Duodenal mucosa (tissue), 2 donors: ENCODE measurements at regions not wholly inside any gene's neighbourhood (a gene's known extent, or its start where the extent isn't known, plus 50 kb on each side); places are given as distances from the start of the nearest gene placed in this dataset.
"Not testable (repeated sequence)": the region's sequence is repeated elsewhere in the genome, so short reads cannot be mapped to it uniquely, and the experiment has no call there.

Experiments used
- H3K27ac ChIP-seq: one replicate; pipeline ENCODE4 v1.7.0; 2013; ENCODE audit warnings: low read depth, low read length
- H3K27me3 ChIP-seq, 2 donors: one replicate each; pipeline ENCODE4 v1.7.0; 2013; ENCODE audit warnings: low read length in 2 of 2, control low read depth in 1 of 2; ENCODE audit not compliant: insufficient read depth in 2 of 2, control insufficient read depth in 1 of 2
- H3K36me3 ChIP-seq, 2 donors: one replicate each; pipeline ENCODE4 v1.7.0; 2013; ENCODE audit warnings: low read length in 2 of 2, control low read depth in 1 of 2; ENCODE audit not compliant: insufficient read depth in 2 of 2, control insufficient read depth in 1 of 2
- H3K4me1 ChIP-seq, 2 donors: one replicate each; pipeline ENCODE4 v1.7.0; 2013; ENCODE audit warnings: low read length in 2 of 2, control low read depth in 1 of 2; ENCODE audit not compliant: insufficient read depth in 2 of 2, control insufficient read depth in 1 of 2
- H3K4me3 ChIP-seq, 2 donors: one replicate each; pipeline ENCODE4 v1.7.0; 2013; ENCODE audit warnings: low read length in 2 of 2, low read depth in 1 of 2
- H3K9ac ChIP-seq, 2 donors: one replicate each; pipeline ENCODE4 v1.7.0; 2013; ENCODE audit warnings: low read length in 2 of 2, low read depth in 1 of 2
- H3K9me3 ChIP-seq, 2 donors: one replicate each; pipeline ENCODE4 v1.7.0; 2013; ENCODE audit warnings: low read length in 2 of 2, control low read depth in 1 of 2; ENCODE audit not compliant: control insufficient read depth in 1 of 2

- Histone ChIP-seq H3K9me3 (no peaks in the 10 kb centered on the region), H3K27me3 (peaks cover 0 to 6% of the 10 kb centered on the region in 2 donors), H3K4me3 (no peak overlapping the region), H3K9ac (no peak overlapping the region), H3K27ac (no peak overlapping the region), H3K4me1 (no peaks in the 10 kb centered on the region), H3K36me3 (no peaks in the 10 kb centered on the region)
Measured at GRCh38 chr19:30112666-30113065, 170.6 kb downstream of the URI1 start.

GRCh38 chr19:30113186-30113585, 171.1 kb downstream of the URI1 start:
- H3K9ac ChIP-seq, result no peak overlapping the region
- H3K27me3 ChIP-seq, result peaks cover 0 to 6% of the 10 kb centered on the region in 2 donors
- no peaks in the 10 kb centered on the region for H3K9me3 ChIP-seq
- H3K4me1 ChIP-seq, result no peaks in the 10 kb centered on the region
- no peaks in the 10 kb centered on the region for H3K36me3 ChIP-seq
- no peak overlapping the region for H3K27ac ChIP-seq
- H3K4me3 ChIP-seq, result no peak overlapping the region

GRCh38 chr19:30114095-30114494, 172.1 kb downstream of the URI1 start:
- H3K36me3 ChIP-seq, H3K27ac ChIP-seq, H3K4me1 ChIP-seq, H3K4me3 ChIP-seq, H3K27me3 ChIP-seq, H3K9ac ChIP-seq, H3K9me3 ChIP-seq: not testable (repeated sequence)

- no peaks in the 10 kb centered on the region for H3K9me3 ChIP-seq
- no peaks in the 10 kb centered on the region for H3K4me1 ChIP-seq
- H3K4me3 ChIP-seq, result no peak overlapping the region
- no peaks in the 10 kb centered on the region for H3K36me3 ChIP-seq
- peaks cover 0 to 6% of the 10 kb centered on the region in 2 donors for H3K27me3 ChIP-seq
- H3K27ac ChIP-seq, result no peak overlapping the region
- no peak overlapping the region for H3K9ac ChIP-seq
Measured at GRCh38 chr19:30115947-30116346, 173.9 kb downstream of the URI1 start.

GRCh38 chr19:30116530-30116929, 174.5 kb downstream of the URI1 start:
- no peak overlapping the region for H3K4me3 ChIP-seq
- no peaks in the 10 kb centered on the region for H3K9me3 ChIP-seq
- no peaks in the 10 kb centered on the region for H3K4me1 ChIP-seq
- H3K27me3 ChIP-seq, result peaks cover 0 to 6% of the 10 kb centered on the region in 2 donors
- no peak overlapping the region for H3K27ac ChIP-seq
- no peak overlapping the region for H3K9ac ChIP-seq
- H3K36me3 ChIP-seq, result no peaks in the 10 kb centered on the region

- Histone ChIP-seq H3K27me3 (peaks cover 0 to 5% of the 10 kb centered on the region in 2 donors), H3K9ac (no peak overlapping the region), H3K36me3 (no peaks in the 10 kb centered on the region), H3K4me1 (no peaks in the 10 kb centered on the region), H3K4me3 (no peak overlapping the region), H3K27ac (no peak overlapping the region), H3K9me3 (no peaks in the 10 kb centered on the region)
Measured at GRCh38 chr19:30116984-30117555, 175.0 kb downstream of the URI1 start.

GRCh38 chr19:30117636-30118145, 175.7 kb downstream of the URI1 start:
- no peak overlapping the region for H3K27ac ChIP-seq
- no peaks in the 10 kb centered on the region for H3K9me3 ChIP-seq
- H3K36me3 ChIP-seq, result no peaks in the 10 kb centered on the region
- H3K27me3 ChIP-seq, result no peaks in the 10 kb centered on the region
- no peak overlapping the region for H3K9ac ChIP-seq
- H3K4me1 ChIP-seq, result no peaks in the 10 kb centered on the region
- H3K4me3 ChIP-seq, result no peak overlapping the region

- Histone ChIP-seq H3K4me3 (no peak overlapping the region), H3K27ac (no peak overlapping the region)
Measured at GRCh38 chr19:30118221-30118620, 176.2 kb downstream of the URI1 start.

GRCh38 chr19:30118760-30119159, 176.7 kb downstream of the URI1 start:
- Histone ChIP-seq H3K36me3 (no peaks in the 10 kb centered on the region), H3K4me1 (no peaks in the 10 kb centered on the region), H3K9ac (no peak overlapping the region), H3K4me3 (no peak overlapping the region), H3K27me3 (no peaks in the 10 kb centered on the region), H3K27ac (no peak overlapping the region), H3K9me3 (no peaks in the 10 kb centered on the region)

More at GRCh38 chr19:30118221-30118620, 176.2 kb downstream of the URI1 start:
- Histone ChIP-seq H3K9me3 (no peaks in the 10 kb centered on the region), H3K36me3 (no peaks in the 10 kb centered on the region), H3K27me3 (no peaks in the 10 kb centered on the region), H3K4me1 (no peaks in the 10 kb centered on the region), H3K9ac (no peak overlapping the region)

GRCh38 chr19:30119180-30119908, 177.3 kb downstream of the URI1 start:
- Histone ChIP-seq H3K27me3 (no peaks in the 10 kb centered on the region), H3K4me3 (no peak overlapping the region), H3K9ac (no peak overlapping the region), H3K36me3 (no peaks in the 10 kb centered on the region), H3K9me3 (no peaks in the 10 kb centered on the region), H3K4me1 (no peaks in the 10 kb centered on the region), H3K27ac (no peak overlapping the region)
